HL-60 (cell line): ENCODE measurements at regions not wholly inside any gene's neighbourhood (a gene's known extent, or its start where the extent isn't known, plus 50 kb on each side); places are given as distances from the start of the nearest gene placed in this dataset.
"Not testable (repeated sequence)": the region's sequence is repeated elsewhere in the genome, so short reads cannot be mapped to it uniquely, and the experiment has no call there.

ENCODE experiments used
- DNase-seq, 2 experiments: peaks; one replicate each; pipeline ENCODE4 v3.0.0-alpha.2; 2010 to 2020; ENCODE audit warnings: low read depth in 1 of 2, low spot score in 1 of 2
- H3K27ac ChIP-seq: fragments of 250-450 bp; sonication (Bioruptor Pico); replicated peaks from 2 replicates; pipeline ENCODE4 v1.5.1; 2020; ENCODE audit warnings: mild to moderate bottlenecking, moderate library complexity
- H3K27me3 ChIP-seq: fragments of 250-450 bp; sonication (Bioruptor Pico); 2 replicates; pipeline ENCODE4 v1.5.1; 2021; ENCODE audit warnings: mild to moderate bottlenecking, moderate library complexity; ENCODE audit not compliant: insufficient read depth, poor library complexity, severe bottlenecking
- H3K4me3 ChIP-seq: replicated peaks from 2 replicates; pipeline ENCODE4 v1.5.1; 2011; ENCODE audit warnings: mild to moderate bottlenecking, control low read depth, low read length; ENCODE audit not compliant: insufficient read depth
- GABPA ChIP-seq: IDR thresholded peaks from 2 replicates; pipeline ENCODE4 v1.6.1; 2012; ENCODE audit warnings: low read depth
- POLR2AphosphoS5 ChIP-seq: IDR thresholded peaks from 2 replicates; pipeline ENCODE4 v1.6.1; 2012; ENCODE audit warnings: low read depth
- SPI1 ChIP-seq: IDR thresholded peaks from 2 replicates; pipeline ENCODE4 v1.6.1; 2012; ENCODE audit warnings: low read depth, mild to moderate bottlenecking, borderline replicate concordance
- TF ChIP-seq, protein P1 (sequence below): IDR thresholded peaks from 2 replicates; pipeline ENCODE4 v1.6.1; 2012; ENCODE audit warnings: low read depth; ENCODE audit not compliant: insufficient replicate concordance
- TF ChIP-seq, protein P2 (sequence below): IDR thresholded peaks from one replicate; pipeline ENCODE4 v1.5.1; 2011; ENCODE audit warnings: low read length, control low read depth, inconsistent platforms; ENCODE audit not compliant: insufficient read depth

DNA sequence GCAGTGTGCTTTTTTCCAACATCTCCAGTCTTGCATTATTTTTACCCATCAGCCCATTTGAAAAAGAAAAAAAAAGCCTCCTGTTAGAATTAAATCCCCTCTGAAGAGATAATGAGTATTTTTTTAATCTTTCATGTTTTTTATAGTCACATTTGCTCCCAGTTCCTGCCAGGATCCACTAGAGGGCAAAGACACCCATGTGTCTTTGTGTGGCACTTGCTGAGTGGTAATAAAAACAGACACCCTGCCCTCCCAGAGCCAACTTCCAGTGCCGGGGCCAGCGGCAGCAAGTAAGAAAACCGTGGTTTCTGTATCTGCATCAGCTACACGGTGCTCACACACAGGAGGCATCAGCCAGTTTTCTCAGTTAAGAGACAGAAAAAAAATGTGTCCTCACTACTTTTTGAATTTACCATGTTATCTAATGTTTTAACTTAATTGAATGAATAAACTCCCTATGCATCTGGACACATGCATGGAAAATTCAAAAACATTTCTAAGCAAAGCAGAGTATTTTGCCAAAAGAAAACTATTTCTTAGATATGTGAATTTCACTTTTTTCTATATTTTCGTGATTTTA lies 70.2 kb upstream of the PLEKHG4B start:
- Histone ChIP-seq H3K27ac (no peak overlapping the region), H3K27me3 (no peaks in the 10 kb centered on the region), H3K4me3 (no peak overlapping the region)
- TF ChIP-seq, protein P1, sequence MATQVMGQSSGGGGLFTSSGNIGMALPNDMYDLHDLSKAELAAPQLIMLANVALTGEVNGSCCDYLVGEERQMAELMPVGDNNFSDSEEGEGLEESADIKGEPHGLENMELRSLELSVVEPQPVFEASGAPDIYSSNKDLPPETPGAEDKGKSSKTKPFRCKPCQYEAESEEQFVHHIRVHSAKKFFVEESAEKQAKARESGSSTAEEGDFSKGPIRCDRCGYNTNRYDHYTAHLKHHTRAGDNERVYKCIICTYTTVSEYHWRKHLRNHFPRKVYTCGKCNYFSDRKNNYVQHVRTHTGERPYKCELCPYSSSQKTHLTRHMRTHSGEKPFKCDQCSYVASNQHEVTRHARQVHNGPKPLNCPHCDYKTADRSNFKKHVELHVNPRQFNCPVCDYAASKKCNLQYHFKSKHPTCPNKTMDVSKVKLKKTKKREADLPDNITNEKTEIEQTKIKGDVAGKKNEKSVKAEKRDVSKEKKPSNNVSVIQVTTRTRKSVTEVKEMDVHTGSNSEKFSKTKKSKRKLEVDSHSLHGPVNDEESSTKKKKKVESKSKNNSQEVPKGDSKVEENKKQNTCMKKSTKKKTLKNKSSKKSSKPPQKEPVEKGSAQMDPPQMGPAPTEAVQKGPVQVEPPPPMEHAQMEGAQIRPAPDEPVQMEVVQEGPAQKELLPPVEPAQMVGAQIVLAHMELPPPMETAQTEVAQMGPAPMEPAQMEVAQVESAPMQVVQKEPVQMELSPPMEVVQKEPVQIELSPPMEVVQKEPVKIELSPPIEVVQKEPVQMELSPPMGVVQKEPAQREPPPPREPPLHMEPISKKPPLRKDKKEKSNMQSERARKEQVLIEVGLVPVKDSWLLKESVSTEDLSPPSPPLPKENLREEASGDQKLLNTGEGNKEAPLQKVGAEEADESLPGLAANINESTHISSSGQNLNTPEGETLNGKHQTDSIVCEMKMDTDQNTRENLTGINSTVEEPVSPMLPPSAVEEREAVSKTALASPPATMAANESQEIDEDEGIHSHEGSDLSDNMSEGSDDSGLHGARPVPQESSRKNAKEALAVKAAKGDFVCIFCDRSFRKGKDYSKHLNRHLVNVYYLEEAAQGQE, result no peak
- TF ChIP-seq, protein P2, sequence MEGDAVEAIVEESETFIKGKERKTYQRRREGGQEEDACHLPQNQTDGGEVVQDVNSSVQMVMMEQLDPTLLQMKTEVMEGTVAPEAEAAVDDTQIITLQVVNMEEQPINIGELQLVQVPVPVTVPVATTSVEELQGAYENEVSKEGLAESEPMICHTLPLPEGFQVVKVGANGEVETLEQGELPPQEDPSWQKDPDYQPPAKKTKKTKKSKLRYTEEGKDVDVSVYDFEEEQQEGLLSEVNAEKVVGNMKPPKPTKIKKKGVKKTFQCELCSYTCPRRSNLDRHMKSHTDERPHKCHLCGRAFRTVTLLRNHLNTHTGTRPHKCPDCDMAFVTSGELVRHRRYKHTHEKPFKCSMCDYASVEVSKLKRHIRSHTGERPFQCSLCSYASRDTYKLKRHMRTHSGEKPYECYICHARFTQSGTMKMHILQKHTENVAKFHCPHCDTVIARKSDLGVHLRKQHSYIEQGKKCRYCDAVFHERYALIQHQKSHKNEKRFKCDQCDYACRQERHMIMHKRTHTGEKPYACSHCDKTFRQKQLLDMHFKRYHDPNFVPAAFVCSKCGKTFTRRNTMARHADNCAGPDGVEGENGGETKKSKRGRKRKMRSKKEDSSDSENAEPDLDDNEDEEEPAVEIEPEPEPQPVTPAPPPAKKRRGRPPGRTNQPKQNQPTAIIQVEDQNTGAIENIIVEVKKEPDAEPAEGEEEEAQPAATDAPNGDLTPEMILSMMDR, result peak; percentile 14
- DNase-seq, result peak in 1 of 2 experiments; percentile 11

- not testable (repeated sequence) for DNase-seq, H3K4me3 ChIP-seq, H3K27me3 ChIP-seq, H3K27ac ChIP-seq
Measured at GRCh38 chr5:23907-24306, 68.1 kb upstream of the PLEKHG4B start.

GRCh38 chr5:25067-25466 lies 66.9 kb upstream of the PLEKHG4B start:
- H3K27me3 ChIP-seq, DNase-seq, H3K27ac ChIP-seq, H3K4me3 ChIP-seq: not testable (repeated sequence)

- Histone ChIP-seq H3K27ac (no peak overlapping the region), H3K27me3 (no peaks in the 10 kb centered on the region), H3K4me3 (no peak overlapping the region)
- TF ChIP-seq SPI1, result no peak
- TF ChIP-seq GABPA, result no peak
- no peak for TF ChIP-seq POLR2AphosphoS5
- TF ChIP-seq, protein P1, result no peak
- TF ChIP-seq, protein P2, result no peak
- no peak for DNase-seq
Measured at GRCh38 chr5:30131-30530, 61.8 kb upstream of the PLEKHG4B start.

GRCh38 chr5:30556-30955 lies 61.4 kb upstream of the PLEKHG4B start:
- H3K27me3 ChIP-seq, DNase-seq, H3K27ac ChIP-seq, H3K4me3 ChIP-seq: not testable (repeated sequence)

- H3K27me3 ChIP-seq, result no peaks in the 10 kb centered on the region
- DNase-seq, result no peak
- no peak overlapping the region for H3K4me3 ChIP-seq
- no peak overlapping the region for H3K27ac ChIP-seq
- TF ChIP-seq POLR2AphosphoS5, result no peak
- TF ChIP-seq, protein P1, result no peak
- no peak for TF ChIP-seq GABPA
- TF ChIP-seq, protein P2, result no peak
- no peak for TF ChIP-seq SPI1
Measured at GRCh38 chr5:32165-32564, 59.8 kb upstream of the PLEKHG4B start.

DNA sequence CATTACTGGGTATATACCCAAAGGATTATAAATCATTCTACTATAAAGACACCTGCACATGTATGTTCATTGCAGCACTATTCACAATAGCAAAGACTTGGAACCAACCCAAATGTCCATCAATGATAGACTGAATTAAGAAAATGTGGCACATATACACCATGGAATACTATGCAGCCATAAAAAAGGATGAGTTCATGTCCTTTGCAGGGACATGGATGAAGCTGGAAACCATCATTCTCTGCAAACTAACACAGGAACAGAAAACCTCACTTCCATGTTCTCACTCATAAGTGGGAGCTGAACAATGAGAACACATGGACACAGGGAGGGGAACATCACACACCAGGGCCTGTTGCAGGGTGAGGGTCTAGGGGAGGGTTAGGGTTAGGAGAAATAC lies 56.4 kb upstream of the PLEKHG4B start:
- DNase-seq, H3K27me3 ChIP-seq, H3K27ac ChIP-seq: not testable (repeated sequence)

More for the DNA sequence above, 56.4 kb upstream of the PLEKHG4B start:
- not testable (repeated sequence) for H3K4me3 ChIP-seq
